GM04504 (cell line): ENCODE measurements at regions not wholly inside any gene's neighbourhood (a gene's known extent, or its start where the extent isn't known, plus 50 kb on each side); places are given as distances from the start of the nearest gene placed in this dataset.
"Not testable (repeated sequence)": the region's sequence is repeated elsewhere in the genome, so short reads cannot be mapped to it uniquely, and the experiment has no call there.

ENCODE experiments used
- DNase-seq: peaks from one replicate; pipeline ENCODE4 v3.0.0-alpha.2; 2012; ENCODE audit warnings: low read depth

DNA sequence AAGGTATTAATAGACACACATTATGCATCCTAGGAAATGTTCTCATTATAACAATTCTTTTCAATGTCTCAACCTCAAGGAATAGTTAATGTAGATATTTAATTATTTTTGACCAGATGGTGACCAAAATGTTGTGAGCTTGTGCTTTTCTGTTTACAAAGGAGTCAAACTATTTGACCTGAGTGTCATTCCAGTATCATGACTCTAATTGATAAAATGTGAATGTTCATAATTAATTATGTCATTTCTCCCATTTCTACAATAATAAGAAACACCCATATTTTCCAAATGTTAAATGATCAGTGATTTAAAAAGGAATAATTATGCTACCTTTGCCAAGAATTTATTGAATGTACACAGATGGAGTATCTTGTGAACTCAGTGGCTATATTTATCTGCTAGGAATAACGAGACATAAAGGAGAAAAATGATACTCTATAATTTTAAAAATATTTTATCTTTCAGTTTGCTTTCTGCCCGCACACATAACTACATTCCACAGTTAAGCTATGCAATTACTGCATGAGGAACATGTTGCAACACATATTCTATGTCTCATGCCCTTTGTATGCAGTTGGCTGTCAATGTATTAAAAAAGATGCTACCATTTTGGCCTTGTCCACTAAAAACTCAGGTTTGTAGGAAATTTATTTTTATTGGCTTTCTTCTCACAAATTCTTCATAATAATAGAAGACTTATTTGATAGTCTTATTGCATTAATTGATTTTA, 376.7 kb upstream of the CCDC179 start:
- peak; percentile 35 for DNase-seq

DNA sequence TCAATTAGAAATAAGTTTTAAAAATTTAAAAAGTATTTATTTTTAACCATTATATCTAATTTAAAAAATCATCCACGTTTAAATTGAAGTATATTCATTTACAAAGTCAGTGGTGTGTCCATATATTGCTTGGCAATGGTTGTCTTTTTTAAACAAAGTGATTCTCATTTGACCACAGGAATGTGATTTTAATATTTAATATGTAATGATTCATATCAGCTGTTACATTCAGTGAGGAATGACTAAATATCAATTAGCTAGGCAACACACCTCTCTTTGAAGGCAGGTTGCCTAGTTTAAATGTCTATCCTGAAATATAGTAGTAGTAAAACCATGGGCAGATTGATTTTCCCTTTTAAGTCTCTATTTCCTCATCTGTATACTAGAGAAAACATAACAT, 392.2 kb upstream of the CCDC179 start:
- no peak for DNase-seq

DNA sequence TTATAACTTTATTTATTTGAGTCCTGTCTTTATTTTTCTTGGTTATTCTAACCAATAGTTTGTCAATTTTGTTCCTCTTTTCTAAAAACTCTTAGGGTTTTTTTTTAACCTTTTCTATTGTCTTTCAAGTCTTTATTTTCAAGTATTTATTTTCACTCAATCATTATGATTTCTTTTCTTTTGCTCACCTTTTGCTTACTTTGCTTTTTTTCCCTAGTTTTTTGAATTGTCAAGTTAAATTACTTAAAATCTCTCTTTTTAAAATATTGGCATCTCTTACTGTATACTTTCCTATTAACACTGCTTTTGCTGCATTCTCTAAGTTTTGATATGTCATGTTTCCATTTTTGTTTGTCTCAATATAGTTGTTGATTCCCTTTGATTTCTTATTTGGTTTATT, 396.8 kb upstream of the CCDC179 start:
- DNase-seq, result no peak

DNA sequence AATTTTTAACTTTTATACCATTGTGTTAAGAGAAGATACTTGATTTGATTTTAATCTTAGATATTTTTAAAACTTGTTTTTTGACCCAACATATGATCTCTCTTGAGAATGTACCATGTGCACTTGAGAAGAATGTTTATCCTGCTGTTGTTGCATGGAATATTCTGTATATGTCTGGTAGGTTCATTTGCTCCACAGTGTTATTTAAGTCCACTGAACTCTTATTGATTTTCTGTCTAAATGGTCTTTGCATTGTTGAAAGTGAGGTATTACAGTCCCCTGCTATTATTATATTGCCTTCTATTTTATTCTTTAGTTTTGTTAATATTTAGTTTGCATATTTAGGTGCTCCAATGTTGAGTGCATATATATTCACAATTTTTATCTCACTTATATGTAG, 397.3 kb upstream of the CCDC179 start:
- DNase-seq, result no peak

DNA sequence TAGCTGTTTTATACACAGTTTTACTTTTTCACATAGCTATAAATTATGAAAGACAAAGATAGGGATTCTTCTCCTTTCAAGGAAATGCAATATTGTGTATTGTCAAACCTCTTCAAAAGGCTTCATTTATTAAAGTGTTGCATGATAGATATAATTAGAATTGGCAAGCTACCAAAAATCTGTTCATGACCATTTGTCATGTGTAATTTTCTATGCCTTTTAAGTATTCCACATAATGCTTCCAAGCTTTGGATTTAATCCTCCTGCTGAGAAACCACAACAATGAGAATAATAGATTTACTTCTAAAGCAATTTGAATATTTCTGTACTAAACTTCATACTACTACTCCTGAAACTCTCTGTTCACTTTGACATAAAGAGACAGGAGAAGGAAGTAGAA, 403.2 kb upstream of the CCDC179 start:
- no peak for DNase-seq

DNA sequence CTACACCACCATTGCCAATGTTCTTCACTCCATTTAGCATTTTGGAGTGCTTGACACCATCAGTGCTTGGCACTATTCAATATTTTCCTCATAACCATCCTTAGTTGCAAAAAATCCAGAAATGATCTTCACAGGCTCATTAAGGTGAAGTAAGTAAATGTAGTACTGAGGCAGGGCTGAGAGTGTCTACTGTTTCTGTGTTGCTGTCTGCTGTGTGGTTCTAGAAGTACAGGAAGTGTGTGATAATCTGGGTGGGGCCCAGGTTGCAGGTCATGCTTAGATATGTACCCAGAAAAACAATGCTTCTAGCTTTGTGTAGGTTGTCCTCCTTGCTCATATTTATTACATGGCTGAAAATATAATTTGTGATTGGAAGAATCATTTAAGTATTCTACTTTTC, 411.8 kb upstream of the CCDC179 start:
- no peak for DNase-seq

DNA sequence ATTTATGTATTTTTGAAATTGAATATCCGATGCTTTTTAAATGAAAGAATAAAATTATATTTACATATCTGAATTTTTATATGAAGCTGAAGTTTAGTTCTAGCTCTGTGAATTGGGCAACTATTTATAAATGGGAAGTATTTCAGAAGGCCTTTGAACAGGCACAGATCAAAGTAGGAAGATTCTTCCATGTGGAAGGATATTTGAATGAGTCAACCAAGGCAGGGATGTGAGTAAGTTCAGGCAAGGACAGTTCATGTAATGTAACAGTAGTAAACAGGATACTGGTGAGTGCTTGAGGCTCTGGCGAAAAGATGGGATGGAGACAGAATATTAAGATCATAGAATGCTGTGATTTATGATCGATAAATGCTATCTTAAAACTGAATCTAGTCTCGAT, 417.8 kb upstream of the CCDC179 start:
- no peak for DNase-seq

DNA sequence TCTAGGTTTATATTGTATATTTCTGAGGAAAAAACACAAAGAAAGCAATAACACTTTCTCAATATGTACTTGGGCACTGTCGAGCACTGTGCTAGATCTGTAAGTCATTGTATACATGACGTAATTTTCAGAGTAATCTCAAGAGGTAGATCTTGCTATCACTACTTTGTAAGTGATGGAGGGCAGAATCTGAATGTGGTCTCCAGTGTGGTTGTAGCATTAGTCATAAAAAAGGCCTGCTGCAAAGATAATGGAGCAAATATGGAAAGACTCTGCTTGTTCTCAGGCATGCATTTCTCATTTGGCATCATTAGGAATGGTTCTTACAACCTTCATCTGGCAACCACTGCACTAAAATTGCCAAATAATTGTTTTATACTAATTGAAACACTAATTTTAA, 419.8 kb upstream of the CCDC179 start:
- DNase-seq, result no peak

DNA sequence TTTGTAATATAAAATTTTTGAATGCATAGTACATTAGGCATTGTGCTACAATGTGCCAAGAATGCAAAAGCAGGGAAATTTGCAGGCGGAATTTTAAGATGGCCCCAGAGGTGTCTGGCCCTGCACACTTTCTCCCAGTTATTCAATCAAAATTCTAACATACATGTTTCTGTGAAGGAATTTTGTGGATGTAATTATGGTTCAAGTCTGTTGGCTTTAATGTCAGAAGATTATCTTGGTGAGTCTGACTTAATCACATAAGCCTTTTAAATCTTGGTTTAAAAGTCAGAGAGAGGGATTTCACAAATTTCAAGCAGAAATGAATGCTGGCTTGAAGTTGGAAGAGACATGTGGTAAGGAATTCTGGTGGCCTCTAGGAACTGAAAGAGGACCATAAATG, 423.4 kb upstream of the CCDC179 start:
- no peak for DNase-seq

DNA sequence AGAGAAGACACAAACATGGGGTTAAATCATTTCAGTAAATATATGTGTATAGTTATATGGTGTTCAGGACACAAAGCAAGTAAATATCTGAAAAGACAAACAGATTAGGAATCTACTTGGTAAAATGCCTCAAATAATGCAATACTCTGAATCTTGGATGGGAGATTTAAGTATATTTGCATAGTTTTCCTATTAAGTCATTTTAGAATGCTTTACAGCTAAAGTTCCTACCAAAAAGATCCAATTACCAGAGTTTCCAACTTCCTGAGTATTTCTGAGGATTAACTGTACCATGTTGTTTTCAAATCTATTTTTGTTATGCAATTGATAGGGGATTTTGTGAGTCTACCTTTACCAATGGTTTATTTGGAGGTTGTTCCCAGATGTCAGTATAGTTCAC, 424.4 kb upstream of the CCDC179 start:
- DNase-seq, result peak; percentile 43

DNA sequence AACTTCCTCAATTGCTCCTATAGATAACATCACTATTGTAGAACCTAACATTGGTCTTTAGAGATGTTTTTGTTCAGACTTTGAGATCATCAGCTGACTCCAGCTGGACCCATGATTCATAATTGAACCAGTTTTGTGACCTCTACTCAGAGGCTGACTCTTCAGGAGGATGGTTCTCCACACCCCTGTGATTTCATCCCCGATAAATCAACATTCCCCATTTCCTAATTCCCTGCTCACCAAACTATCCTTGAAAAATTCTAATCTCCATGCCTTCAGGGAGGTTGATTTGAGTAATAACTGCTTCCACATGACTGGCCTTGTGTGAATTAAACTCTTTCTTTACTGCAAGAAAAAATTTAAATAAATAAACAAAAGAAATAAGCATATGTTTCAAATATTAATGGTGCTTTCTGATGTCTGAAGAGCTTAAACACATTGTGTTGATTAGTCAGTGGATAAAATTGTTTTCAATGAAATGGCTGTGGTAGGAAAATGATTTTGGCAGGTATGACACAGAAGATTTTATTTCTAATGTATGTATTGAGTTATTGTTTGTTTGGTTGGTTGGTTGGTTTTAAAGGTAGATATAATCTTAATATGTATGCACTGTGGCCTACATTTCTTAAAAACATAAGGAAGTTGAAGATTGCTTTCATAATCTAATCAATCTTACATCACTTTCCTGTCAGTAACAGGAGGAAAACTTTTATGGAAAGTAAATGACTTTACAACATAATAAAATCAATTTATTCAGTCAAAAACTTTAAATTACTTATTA, 427.9 kb upstream of the CCDC179 start:
- DNase-seq, result peak; percentile 96

DNA sequence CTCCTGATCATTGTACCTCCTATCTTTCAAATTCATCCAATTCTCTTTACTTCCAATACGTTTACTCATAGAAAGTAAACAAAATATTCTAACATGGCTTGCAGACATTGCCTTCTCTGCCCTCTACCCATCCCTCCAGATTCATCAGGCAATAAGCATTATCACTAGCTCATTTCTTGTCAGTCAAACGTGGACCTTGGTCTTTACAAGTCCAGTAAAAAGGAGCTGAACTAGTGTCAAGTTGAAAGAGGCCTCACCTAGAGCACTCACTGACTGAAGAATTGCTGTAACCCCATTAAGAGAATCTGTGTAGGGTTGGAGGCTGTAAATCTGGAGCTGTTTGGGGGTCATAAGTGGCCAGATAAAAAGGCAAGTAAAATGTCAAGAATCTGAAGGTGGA, 435.0 kb upstream of the CCDC179 start:
- DNase-seq, result no peak

DNA sequence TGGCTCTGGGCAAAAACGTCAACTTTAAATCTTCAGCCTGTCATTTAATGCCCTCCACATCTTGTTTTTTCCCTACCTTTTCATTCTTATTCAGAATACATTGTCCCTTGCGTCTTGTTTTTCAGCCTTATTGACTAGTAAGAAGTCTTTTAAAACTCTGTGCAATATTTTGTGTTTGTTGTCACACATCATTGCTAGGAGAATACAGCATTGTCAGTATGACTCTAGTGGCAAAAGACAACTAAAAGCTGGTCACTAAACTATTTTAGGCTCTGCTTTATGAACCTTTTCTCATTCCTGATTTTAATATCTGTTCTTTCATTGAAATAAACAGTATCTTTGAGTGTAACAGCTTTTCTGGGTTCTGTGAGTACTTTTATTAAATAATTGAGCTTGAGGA, 447.8 kb upstream of the CCDC179 start:
- no peak for DNase-seq

DNA sequence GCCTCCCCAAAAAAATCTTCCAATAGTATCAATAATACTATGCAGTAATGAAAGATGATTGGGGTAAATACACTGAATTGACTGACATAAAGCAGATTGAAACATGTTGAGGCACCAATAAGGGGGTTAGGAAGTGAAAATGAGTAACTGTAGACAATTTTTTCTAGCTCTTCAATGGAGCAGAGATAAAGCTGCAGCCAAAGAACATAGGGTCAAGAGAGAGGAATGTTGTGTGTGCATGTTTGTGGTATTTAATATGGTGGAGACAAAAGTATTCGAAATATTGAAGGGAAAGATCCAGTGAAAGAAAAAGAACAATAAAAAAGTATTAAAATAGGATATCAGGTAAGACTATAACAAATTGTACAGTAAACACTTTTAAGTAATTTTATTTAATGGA, 450.0 kb upstream of the CCDC179 start:
- no peak for DNase-seq

DNA sequence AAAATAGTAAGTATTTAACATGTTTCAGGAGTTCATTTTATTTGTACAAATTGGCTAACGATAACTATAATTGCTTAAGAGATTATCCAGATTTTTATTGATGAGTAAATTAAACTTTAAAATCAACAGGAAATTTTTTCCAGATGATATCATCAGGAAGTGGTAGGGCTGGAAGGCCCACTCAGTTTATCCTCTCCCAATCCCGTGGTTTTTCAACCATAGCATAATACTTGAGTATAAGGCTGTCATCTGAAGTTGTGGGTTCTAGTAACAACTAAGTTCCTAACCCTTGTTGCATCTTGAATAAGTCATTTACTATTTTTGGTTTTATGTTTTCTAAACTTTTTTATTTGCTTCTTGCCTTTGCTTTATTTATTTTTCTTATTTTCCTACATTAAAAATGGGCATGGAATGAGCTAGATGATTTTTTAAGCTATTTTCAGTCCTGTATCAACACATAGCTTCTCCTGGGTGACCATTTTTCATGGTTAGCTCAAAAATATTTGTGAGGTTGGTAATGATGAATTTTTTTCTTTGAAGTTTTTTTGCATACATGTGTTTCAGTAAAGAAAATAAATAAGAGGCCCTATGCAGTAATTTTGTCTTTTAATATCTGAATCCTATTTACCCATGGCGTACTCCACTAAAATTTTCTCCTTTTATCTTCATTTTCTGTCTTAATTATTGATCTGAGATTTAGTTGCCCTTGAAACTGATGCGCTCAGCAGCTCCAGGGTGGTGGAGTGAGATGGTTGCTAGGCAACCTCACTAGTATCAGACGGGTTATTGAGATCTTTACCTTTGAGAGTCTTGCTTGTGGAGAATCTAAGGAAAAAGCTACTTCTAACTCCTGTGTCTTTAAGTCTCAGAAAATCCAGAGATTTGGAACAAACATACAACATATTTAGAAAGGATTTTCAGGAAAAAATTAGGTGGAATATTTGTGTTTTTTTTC, 452.0 kb upstream of the CCDC179 start:
- DNase-seq, result no peak

DNA sequence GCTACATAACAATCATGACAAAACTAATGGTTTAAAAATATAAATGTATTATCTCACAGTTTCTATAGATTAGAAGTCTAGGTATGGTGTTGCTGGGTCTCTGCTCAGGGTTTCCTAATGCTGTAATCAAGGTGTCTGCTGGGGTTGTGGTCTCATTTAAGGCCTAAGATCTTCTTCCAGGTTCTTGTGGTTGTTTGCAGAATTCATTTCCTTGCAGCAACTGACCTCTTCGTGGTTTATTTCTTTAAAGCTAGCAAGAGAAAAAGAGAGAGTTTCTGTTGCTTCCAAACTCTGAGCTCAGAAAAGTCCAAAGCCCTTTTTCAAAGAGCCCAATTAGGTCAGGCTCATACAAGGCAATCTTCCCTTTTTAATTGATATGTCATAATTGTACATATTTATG, 452.7 kb upstream of the CCDC179 start:
- DNase-seq, result no peak

DNA sequence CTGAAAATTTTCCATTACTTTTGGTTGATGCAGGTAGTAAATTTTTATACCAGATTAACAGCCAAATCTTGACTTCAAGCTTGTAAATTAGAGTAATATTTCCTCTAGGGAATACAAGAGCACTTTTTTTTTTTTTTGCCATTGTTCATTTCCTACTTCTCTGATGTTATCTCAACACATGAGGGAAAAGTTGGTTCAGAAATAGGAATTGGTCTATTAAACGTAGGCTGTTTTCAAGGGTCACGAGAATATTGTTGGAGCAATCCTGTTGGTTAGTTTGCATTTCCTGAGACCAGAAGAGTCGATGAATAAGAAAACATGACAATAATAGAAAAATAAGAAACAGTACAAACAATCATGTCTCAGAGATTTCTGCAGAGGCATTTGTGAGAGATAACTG, 453.9 kb upstream of the CCDC179 start:
- no peak for DNase-seq

DNA sequence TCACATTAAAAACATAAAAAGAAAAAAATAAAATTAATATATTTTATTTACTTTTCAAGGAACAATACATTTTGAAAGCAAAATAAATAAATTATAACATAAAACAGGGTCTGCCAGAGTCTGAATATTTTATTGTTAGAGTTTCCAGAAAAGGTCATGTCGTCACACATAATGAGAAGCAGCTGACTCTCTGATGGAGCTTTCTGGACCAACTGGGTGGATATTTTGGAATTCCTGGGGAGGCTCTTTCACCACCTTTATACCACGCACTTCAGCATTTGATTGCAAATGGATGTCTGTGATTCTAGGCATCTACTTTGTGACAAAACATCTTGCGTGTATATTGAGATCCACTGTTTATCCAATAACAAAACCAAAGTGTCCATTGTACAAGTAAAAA, 455.0 kb upstream of the CCDC179 start:
- no peak for DNase-seq

DNA sequence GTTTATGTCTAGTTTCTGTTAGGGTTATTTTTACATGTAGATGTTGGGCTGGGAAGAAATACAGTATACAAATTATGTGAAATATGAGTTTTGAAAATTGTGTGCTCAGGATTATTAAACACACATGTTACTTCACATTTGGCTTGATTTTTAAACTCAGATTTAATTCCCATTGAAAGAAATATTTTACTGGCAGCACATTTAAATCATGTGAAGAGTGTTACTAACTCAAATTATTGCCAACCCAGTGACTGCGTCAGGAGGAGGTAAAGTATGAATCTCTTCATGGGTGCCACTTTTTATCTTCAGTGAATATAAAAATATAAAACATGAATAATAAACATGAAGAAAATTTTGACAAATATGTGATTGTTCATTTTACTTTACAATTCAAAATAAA, 457.5 kb upstream of the CCDC179 start:
- no peak for DNase-seq

DNA sequence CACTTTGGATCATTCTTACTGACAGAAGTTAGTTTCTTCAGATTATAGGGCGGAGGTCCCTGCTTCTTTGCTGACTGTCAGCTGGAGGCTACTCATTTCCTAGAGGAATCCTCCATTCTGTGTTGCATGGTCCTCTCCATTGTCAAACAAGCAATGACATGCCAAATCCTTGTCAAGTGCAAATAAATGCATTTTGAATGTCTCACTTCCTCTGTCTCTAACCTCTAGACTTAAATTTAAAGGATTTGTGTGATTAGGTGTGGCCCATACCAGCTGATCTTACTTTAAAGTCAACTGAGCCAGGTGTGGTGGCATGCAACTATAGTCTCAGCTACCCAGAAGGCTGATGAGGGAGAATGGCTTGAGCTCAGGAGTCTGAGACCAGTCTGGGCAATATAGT, 458.4 kb upstream of the CCDC179 start:
- no peak for DNase-seq

DNA sequence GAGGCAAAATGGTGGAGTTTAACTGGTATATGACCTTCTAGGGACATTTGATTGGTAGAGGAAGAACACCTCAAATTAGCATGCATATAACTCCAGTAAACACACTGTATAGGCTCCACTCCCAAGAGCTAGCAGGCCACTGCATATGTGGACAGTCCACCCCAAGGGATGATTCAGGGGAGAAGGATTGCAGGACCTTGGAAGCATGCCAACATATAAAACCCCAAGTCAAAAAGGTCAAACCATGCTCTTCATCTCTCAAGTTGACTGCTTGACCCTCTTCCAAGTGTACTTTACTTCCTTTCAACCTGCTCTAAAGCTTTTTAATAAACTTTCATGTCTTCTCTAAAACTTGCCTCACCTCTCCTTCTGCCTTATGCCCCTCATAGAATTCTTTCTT, 459.9 kb upstream of the CCDC179 start:
- no peak for DNase-seq

DNA sequence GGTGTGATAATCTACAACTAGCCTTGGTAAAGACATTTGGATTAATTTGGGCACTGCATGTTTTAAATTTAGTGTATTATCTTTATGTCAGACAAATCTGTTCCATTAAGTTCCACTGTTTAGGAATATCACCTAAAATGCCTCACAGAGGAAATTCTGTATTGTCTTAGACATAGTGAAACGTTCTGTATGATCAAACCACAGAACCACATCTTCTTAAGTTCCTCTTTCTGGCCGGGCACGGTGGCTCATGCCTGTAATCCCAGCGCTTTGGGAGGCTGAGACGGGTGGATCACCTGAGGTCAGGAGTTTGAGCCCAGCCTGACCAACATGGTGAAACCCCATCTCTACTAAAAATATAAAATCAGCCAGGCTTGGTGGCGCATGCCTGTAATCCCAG, 475.3 kb upstream of the CCDC179 start:
- DNase-seq, result not testable (repeated sequence)

DNA sequence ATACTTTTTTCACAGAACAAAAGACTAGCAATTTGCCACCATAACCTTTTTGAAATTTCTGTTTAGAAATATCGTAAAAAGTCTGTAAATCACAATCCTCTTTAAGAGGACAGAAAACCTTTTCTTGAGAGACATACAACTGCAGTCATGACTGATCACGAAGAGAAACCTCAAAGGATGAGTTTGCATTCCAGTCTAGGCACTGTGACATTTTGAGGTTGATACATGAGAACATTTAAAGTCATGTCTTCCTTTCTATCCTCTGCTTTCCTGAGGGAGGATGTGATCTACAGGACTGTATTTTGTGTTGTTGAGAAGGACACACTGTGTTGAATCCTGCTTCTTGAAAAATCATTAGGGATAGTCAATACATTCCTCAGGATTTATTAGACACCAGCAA, 476.7 kb upstream of the CCDC179 start:
- DNase-seq, result no peak
